ENCODE measurements at regions not wholly inside any gene's neighbourhood (a gene's known extent, or its start where the extent isn't known, plus 50 kb on each side); places are given as distances from the start of the nearest gene placed in this dataset.
"Not testable (repeated sequence)": the region's sequence is repeated elsewhere in the genome, so short reads cannot be mapped to it uniquely, and the experiment has no call there.

- DNase-seq (ENCODE audit: low read depth in 2 of 2) = not testable (repeated sequence)
These were observed 203.2 kb downstream of the SNCAIP start for GRCh38 chr5:122515210-122515609.

- no peak for DNase-seq (ENCODE audit: low read depth in 2 of 2)
These were observed 203.8 kb downstream of the SNCAIP start for GRCh38 chr5:122515709-122516431.

- no peak for DNase-seq (ENCODE audit: low read depth in 2 of 2)
These were observed 204.4 kb downstream of the SNCAIP start for GRCh38 chr5:122516432-122516743.

- no peak for DNase-seq (ENCODE audit: low read depth in 2 of 2)
These were observed 205.1 kb downstream of the SNCAIP start for GRCh38 chr5:122517091-122517490.

GRCh38 chr5:122523776-122524175 lies 211.7 kb downstream of the SNCAIP start:
- DNase-seq (ENCODE audit: low read depth in 2 of 2) = no peak

- DNase-seq (ENCODE audit: low read depth in 2 of 2) = no peak
These were observed 215.5 kb downstream of the SNCAIP start for GRCh38 chr5:122527547-122527946.

- no peak for DNase-seq (ENCODE audit: low read depth in 2 of 2)
These were observed 220.0 kb downstream of the SNCAIP start for GRCh38 chr5:122532035-122532434.

- DNase-seq (ENCODE audit: low read depth in 2 of 2) = no peak
These were observed 221.8 kb downstream of the SNCAIP start for GRCh38 chr5:122533825-122534224.

- no peak for DNase-seq (ENCODE audit: low read depth in 2 of 2)
These were observed 222.8 kb downstream of the SNCAIP start for GRCh38 chr5:122534829-122535228.

GRCh38 chr5:122541388-122541787 lies 229.4 kb downstream of the SNCAIP start:
- no peak for DNase-seq (ENCODE audit: low read depth in 2 of 2)

GRCh38 chr5:122545986-122546385 lies 228.9 kb upstream of the SNX2 start:
- DNase-seq (ENCODE audit: low read depth in 2 of 2) = no peak

GRCh38 chr5:122547219-122547618 lies 227.7 kb upstream of the SNX2 start:
- DNase-seq (ENCODE audit: low read depth in 2 of 2) = no peak

- DNase-seq (ENCODE audit: low read depth in 2 of 2) = no peak
These were observed 227.2 kb upstream of the SNX2 start for GRCh38 chr5:122547669-122548068.

- DNase-seq (ENCODE audit: low read depth in 2 of 2) = no peak
These were observed 215.2 kb upstream of the SNX2 start for GRCh38 chr5:122559676-122560075.

- no peak for DNase-seq (ENCODE audit: low read depth in 2 of 2)
These were observed 213.7 kb upstream of the SNX2 start for GRCh38 chr5:122561209-122561608.

- DNase-seq (ENCODE audit: low read depth in 2 of 2) = no peak
These were observed 209.5 kb upstream of the SNX2 start for GRCh38 chr5:122565331-122565730.

GRCh38 chr5:122576256-122577016 lies 198.4 kb upstream of the SNX2 start:
- DNase-seq (ENCODE audit: low read depth in 2 of 2) = no peak

- no peak for DNase-seq (ENCODE audit: low read depth in 2 of 2)
These were observed 193.3 kb upstream of the SNX2 start for GRCh38 chr5:122581629-122582028.

- DNase-seq (ENCODE audit: low read depth in 2 of 2) = no peak
These were observed 190.2 kb upstream of the SNX2 start for GRCh38 chr5:122584411-122585300.

GRCh38 chr5:122585371-122585770 lies 189.5 kb upstream of the SNX2 start:
- no peak for DNase-seq (ENCODE audit: low read depth in 2 of 2)

GRCh38 chr5:122586351-122586750 lies 188.5 kb upstream of the SNX2 start:
- no peak for DNase-seq (ENCODE audit: low read depth in 2 of 2)

- no peak for DNase-seq (ENCODE audit: low read depth in 2 of 2)
These were observed 183.1 kb upstream of the SNX2 start for GRCh38 chr5:122591828-122592227.

All from stimulated activated CD8-positive, alpha-beta memory T cell treated with anti-CD3 and anti-CD28 coated beads, Interleukin-15, amount 100 ng/mL, for 48 hours (primary cell).